ENCODE measurements at regions not wholly inside any gene's neighbourhood (a gene's known extent, or its start where the extent isn't known, plus 50 kb on each side); places are given as distances from the start of the nearest gene placed in this dataset.

DNA sequence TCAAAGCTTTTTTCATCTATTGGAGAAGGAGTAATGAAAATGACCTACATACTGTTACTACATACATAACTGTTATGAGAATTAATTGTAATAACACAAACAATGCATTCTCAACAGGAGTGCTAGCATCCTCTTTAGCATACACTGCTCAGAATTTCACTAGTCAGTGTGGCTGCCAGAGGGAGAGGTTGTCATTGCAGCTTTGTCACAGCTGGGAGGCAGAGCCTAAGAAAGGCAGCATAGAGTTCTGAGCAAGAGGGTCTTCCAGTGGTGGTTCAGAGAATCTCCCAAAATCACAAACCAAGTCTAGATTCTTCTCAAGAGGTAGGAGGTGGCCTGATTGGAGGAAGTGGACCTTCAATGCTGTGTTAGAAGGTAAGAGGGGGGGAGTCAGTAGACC is 286.7 kb upstream of the CYRIA start:
- TF ChIP-seq POLR2AphosphoS5 (IDR thresholded peaks at IDR 0.05) (no peak), EP300 (IDR thresholded peaks at IDR 0.05) (no peak), POLR2A (IDR thresholded peaks at IDR 0.05) (no peak)
- TF ChIP-seq, protein P1, sequence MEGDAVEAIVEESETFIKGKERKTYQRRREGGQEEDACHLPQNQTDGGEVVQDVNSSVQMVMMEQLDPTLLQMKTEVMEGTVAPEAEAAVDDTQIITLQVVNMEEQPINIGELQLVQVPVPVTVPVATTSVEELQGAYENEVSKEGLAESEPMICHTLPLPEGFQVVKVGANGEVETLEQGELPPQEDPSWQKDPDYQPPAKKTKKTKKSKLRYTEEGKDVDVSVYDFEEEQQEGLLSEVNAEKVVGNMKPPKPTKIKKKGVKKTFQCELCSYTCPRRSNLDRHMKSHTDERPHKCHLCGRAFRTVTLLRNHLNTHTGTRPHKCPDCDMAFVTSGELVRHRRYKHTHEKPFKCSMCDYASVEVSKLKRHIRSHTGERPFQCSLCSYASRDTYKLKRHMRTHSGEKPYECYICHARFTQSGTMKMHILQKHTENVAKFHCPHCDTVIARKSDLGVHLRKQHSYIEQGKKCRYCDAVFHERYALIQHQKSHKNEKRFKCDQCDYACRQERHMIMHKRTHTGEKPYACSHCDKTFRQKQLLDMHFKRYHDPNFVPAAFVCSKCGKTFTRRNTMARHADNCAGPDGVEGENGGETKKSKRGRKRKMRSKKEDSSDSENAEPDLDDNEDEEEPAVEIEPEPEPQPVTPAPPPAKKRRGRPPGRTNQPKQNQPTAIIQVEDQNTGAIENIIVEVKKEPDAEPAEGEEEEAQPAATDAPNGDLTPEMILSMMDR (IDR thresholded peaks at IDR 0.05): no peak

Measured in sigmoid colon (tissue), 4 donors.